Stimulated activated CD8-positive, alpha-beta memory T cell treated with anti-CD3 and anti-CD28 coated beads, Interleukin-15, amount 100 ng/mL, for 48 hours (primary cell): ENCODE measurements at regions not wholly inside any gene's neighbourhood (a gene's known extent, or its start where the extent isn't known, plus 50 kb on each side); places are given as distances from the start of the nearest gene placed in this dataset.
"Not testable (repeated sequence)": the region's sequence is repeated elsewhere in the genome, so short reads cannot be mapped to it uniquely, and the experiment has no call there.

Experiments used
- DNase-seq, 2 donors: peaks; one replicate each; pipeline ENCODE4 v3.0.0-alpha.2; 2020; ENCODE audit warnings: low read depth in 2 of 2

- DNase-seq = no peak
Measured at GRCh38 chr6:168856914-168857313, 396.7 kb downstream of the THBS2 start.

GRCh38 chr6:168852376-168852884 lies 401.2 kb downstream of the THBS2 start:
- no peak for DNase-seq

- DNase-seq = no peak
Measured at GRCh38 chr6:168851460-168852375, 401.9 kb downstream of the THBS2 start.

GRCh38 chr6:168850027-168850736 lies 403.5 kb downstream of the THBS2 start:
- not testable (repeated sequence) for DNase-seq

- DNase-seq = no peak
Measured at GRCh38 chr6:168849459-168849858, 404.2 kb downstream of the THBS2 start.

GRCh38 chr6:168848797-168849196 lies 404.8 kb downstream of the THBS2 start:
- no peak for DNase-seq

- no peak for DNase-seq
Measured at GRCh38 chr6:168844821-168845609, 404.0 kb downstream of the SMOC2 start.

- not testable (repeated sequence) for DNase-seq
Measured at GRCh38 chr6:168842632-168843212, 401.7 kb downstream of the SMOC2 start.

- DNase-seq = no peak
Measured at GRCh38 chr6:168841609-168842278, 400.8 kb downstream of the SMOC2 start.

GRCh38 chr6:168840932-168841331 lies 399.9 kb downstream of the SMOC2 start:
- not testable (repeated sequence) for DNase-seq

GRCh38 chr6:168840299-168840698 lies 399.3 kb downstream of the SMOC2 start:
- DNase-seq = not testable (repeated sequence)

- DNase-seq = no peak
Measured at GRCh38 chr6:168838037-168838399, 397.0 kb downstream of the SMOC2 start.

GRCh38 chr6:168837254-168838036 lies 396.5 kb downstream of the SMOC2 start:
- DNase-seq = no peak

- no peak for DNase-seq
Measured at GRCh38 chr6:168835991-168836390, 395.0 kb downstream of the SMOC2 start.

GRCh38 chr6:168834801-168835200 lies 393.8 kb downstream of the SMOC2 start:
- DNase-seq = no peak

GRCh38 chr6:168834042-168834587 lies 393.1 kb downstream of the SMOC2 start:
- DNase-seq = no peak

- DNase-seq = no peak
Measured at GRCh38 chr6:168828800-168829199, 387.8 kb downstream of the SMOC2 start.

GRCh38 chr6:168828035-168828434 lies 387.1 kb downstream of the SMOC2 start:
- no peak for DNase-seq

- no peak for DNase-seq
Measured at GRCh38 chr6:168827586-168827871, 386.5 kb downstream of the SMOC2 start.
